ENCODE measurements at regions not wholly inside any gene's neighbourhood (a gene's known extent, or its start where the extent isn't known, plus 50 kb on each side); places are given as distances from the start of the nearest gene placed in this dataset.

- Histone ChIP-seq H2AFZ (ENCODE audit: low read depth, low read length) (no peak overlapping the region), H3K27ac (ENCODE audit: low read length) (no peak overlapping the region), H3K79me2 (replicated peaks; ENCODE audit: insufficient read depth, low read length) (no peaks in the 10 kb centered on the region), H3K9me3 (ENCODE audit: low read length) (no peaks in the 10 kb centered on the region), H4K20me1 (ENCODE audit: insufficient read depth) (no peaks in the 10 kb centered on the region), H3K27me3 (ENCODE audit: insufficient read depth, low read depth, low read length) (no peaks in the 10 kb centered on the region), H3K9ac (ENCODE audit: low read length) (no peak overlapping the region), H3F3A (ENCODE audit: insufficient read depth, low read length, poor library complexity, severe bottlenecking) (no peaks in the 10 kb centered on the region), H3K36me3 (ENCODE audit: insufficient read depth, low read length) (no peaks in the 10 kb centered on the region), H3K4me2 (ENCODE audit: low read length) (no peak overlapping the region), H3K9me2 (ENCODE audit: insufficient read depth, low read length) (no peaks in the 10 kb centered on the region), H3K4me3 (ENCODE audit: low read length) (no peak overlapping the region)
- TF ChIP-seq MXI1 (conservative IDR thresholded peaks at IDR 0.05; ENCODE audit: poor library complexity, severe bottlenecking) (no peak), EP300 (conservative IDR thresholded peaks at IDR 0.05; ENCODE audit: poor library complexity, severe bottlenecking) (no peak), POLR2AphosphoS5 (IDR thresholded peaks at IDR 0.05) (no peak), RAD21 (conservative IDR thresholded peaks at IDR 0.05) (no peak), REST (IDR thresholded peaks at IDR 0.05; ENCODE audit: borderline replicate concordance) (no peak), EZH2 (IDR thresholded peaks at IDR 0.05; ENCODE audit: borderline replicate concordance, insufficient read depth, low read length, poor library complexity, severe bottlenecking) (no peak), CTCF (IDR thresholded peaks at IDR 0.05; ENCODE audit: poor library complexity, severe bottlenecking) (no peak), SMC3 (conservative IDR thresholded peaks at IDR 0.05; ENCODE audit: poor library complexity) (no peak), TAF1 (IDR thresholded peaks at IDR 0.05; ENCODE audit: low read depth) (no peak)
Observed at GRCh38 chr6:140597181-140597580, 1222.7 kb upstream of the CITED2 start.

- Histone ChIP-seq H2AFZ (ENCODE audit: low read depth, low read length) (no peak overlapping the region), H3K9me2 (ENCODE audit: insufficient read depth, low read length) (no peaks in the 10 kb centered on the region), H3K4me3 (ENCODE audit: low read length) (no peak overlapping the region), H3K27ac (ENCODE audit: low read length) (no peak overlapping the region), H3K27me3 (ENCODE audit: insufficient read depth, low read depth, low read length) (no peaks in the 10 kb centered on the region), H3K9ac (ENCODE audit: low read length) (no peak overlapping the region), H3K9me3 (ENCODE audit: low read length) (no peaks in the 10 kb centered on the region), H4K20me1 (ENCODE audit: insufficient read depth) (no peaks in the 10 kb centered on the region), H3K4me2 (ENCODE audit: low read length) (no peak overlapping the region), H3F3A (ENCODE audit: insufficient read depth, low read length, poor library complexity, severe bottlenecking) (no peaks in the 10 kb centered on the region), H3K36me3 (ENCODE audit: insufficient read depth, low read length) (no peaks in the 10 kb centered on the region), H3K79me2 (replicated peaks; ENCODE audit: insufficient read depth, low read length) (no peaks in the 10 kb centered on the region)
- TF ChIP-seq MXI1 (conservative IDR thresholded peaks at IDR 0.05; ENCODE audit: poor library complexity, severe bottlenecking) (no peak), REST (IDR thresholded peaks at IDR 0.05; ENCODE audit: borderline replicate concordance) (no peak), RAD21 (conservative IDR thresholded peaks at IDR 0.05) (no peak), CTCF (IDR thresholded peaks at IDR 0.05; ENCODE audit: poor library complexity, severe bottlenecking) (no peak), EZH2 (IDR thresholded peaks at IDR 0.05; ENCODE audit: borderline replicate concordance, insufficient read depth, low read length, poor library complexity, severe bottlenecking) (no peak), SMC3 (conservative IDR thresholded peaks at IDR 0.05; ENCODE audit: poor library complexity) (no peak), EP300 (conservative IDR thresholded peaks at IDR 0.05; ENCODE audit: poor library complexity, severe bottlenecking) (no peak)
Observed at GRCh38 chr6:140594806-140595128, 1220.3 kb upstream of the CITED2 start.

Measured in neural cell (in vitro differentiated cells).